Stomach (tissue), 8 donors: ENCODE measurements at regions not wholly inside any gene's neighbourhood (a gene's known extent, or its start where the extent isn't known, plus 50 kb on each side); places are given as distances from the start of the nearest gene placed in this dataset.

Source experiments
- DNase-seq, 2 donors: peaks; one replicate each; pipeline versions ENCODE4 v3.0.0 to v3.0.0-alpha.2; 2013 to 2019
- H3K27ac ChIP-seq, 5 donors: fragments of 200-600 bp in 4 of 5; sonication (generic) in 4 of 5; one replicate each; pipeline ENCODE4 v1.5.1; 2013 to 2019; ENCODE audit warnings: mild to moderate bottlenecking in 1 of 5, moderate library complexity in 1 of 5
- H3K27me3 ChIP-seq, 3 donors: fragments of 200-600 bp; sonication (generic); one replicate each; pipeline ENCODE4 v1.5.1; 2017 to 2019; ENCODE audit warnings: mixed run types in 1 of 3
- H3K36me3 ChIP-seq, 4 donors: fragments of 200-600 bp; sonication (generic); 1 replicate in 3 of 4; 2 replicates in 1 of 4; pipeline ENCODE4 v1.5.1; 2016 to 2019
- H3K4me1 ChIP-seq, 4 donors: fragments of 200-600 bp; sonication (generic); one replicate each; pipeline ENCODE4 v1.5.1; 2016 to 2019
- H3K4me3 ChIP-seq, 4 donors: fragments of 200-600 bp; sonication (generic) in 3 of 4; one replicate each; pipeline ENCODE4 v1.5.1; 2016 to 2019; ENCODE audit warnings: mild to moderate bottlenecking in 1 of 4
- H3K9me3 ChIP-seq, 4 donors: fragments of 200-600 bp; sonication (generic); one replicate each; pipeline ENCODE4 v1.5.1; 2016 to 2019
- CTCF ChIP-seq, 7 experiments: fragments of 450-650 bp in 4 of 7; fragments of 200-600 bp in 3 of 7; sonication (generic) in 3 of 7; IDR thresholded peaks; one replicate each; pipeline ENCODE4 v1.5.1; 2016 to 2019; ENCODE audit warnings: antibody characterized with exemption in 7 of 7, control low read depth in 2 of 7, mild to moderate bottlenecking in 1 of 7
- EP300 ChIP-seq: sonication (generic); formaldehyde crosslinking; IDR thresholded peaks from one replicate; pipeline ENCODE4 v1.6.1; 2017; ENCODE audit warnings: antibody characterized with exemption
- POLR2A ChIP-seq, 4 donors: fragments of 450-650 bp; IDR thresholded peaks; one replicate each; pipeline ENCODE4 v1.6.1; 2016; ENCODE audit warnings: antibody characterized with exemption in 4 of 4, control low read depth in 2 of 4, mild to moderate bottlenecking in 1 of 4, moderate library complexity in 1 of 4
- POLR2AphosphoS5 ChIP-seq, 3 donors: sonication (generic); formaldehyde crosslinking; IDR thresholded peaks; one replicate each; pipeline ENCODE4 v1.6.1; 2016; ENCODE audit warnings: antibody characterized with exemption in 3 of 3
- WGBS, 5 donors: extraction: QIAGEN DNeasy Blood & Tissue Kit in 3 of 5; methylation state at CpG; one replicate each; pipeline versions ENCODE4 v1.1.5 to v1.1.7; 2013 to 2018; 5-methylcytosine and 5-hydroxymethylcytosine counted together
- intact Hi-C: fragments of 100-400 bp; cut with DNase I; formaldehyde crosslinking; loops from one replicate; pipeline ENCODE4 v1.15.1; 2023; ENCODE audit warnings: low total_unique reads
- donor health status: healthy with polysubstance abuse.
- donor health status: Bipolar disorder and iron deficiency.
- donor health status: healthy.

- Histone ChIP-seq H3K27ac (peak overlapping the region in 4 of 5 donors; percentile 22 to 53 (median 49)), H3K27me3 (no peaks in the 10 kb centered on the region), H3K4me3 (no peak overlapping the region), H3K4me1 (peaks cover 0 to 13% (median 4%) of the 10 kb centered on the region in 4 donors), H3K9me3 (no peaks in the 10 kb centered on the region), H3K36me3 (no peaks in the 10 kb centered on the region)
- 56 to 72% (median 66%) methylated on average over 2 of the region's 2 CpGs for WGBS, 5 donors
- no peak for DNase-seq
- intact Hi-C loops = no loop called here
- no peak for TF ChIP-seq POLR2AphosphoS5 (IDR thresholded peaks at IDR 0.05)
- TF ChIP-seq POLR2A (IDR thresholded peaks at IDR 0.05) = no peak
- TF ChIP-seq EP300 = no peak
- no peak for TF ChIP-seq CTCF (IDR thresholded peaks at IDR 0.05)
Observed at GRCh38 chr11:19366992-19367709, 126.4 kb upstream of the E2F8 start.

- Histone ChIP-seq H3K36me3 (no peaks in the 10 kb centered on the region), H3K27ac (peak overlapping the region in 4 of 5 donors; percentile 46 to 60 (median 52)), H3K27me3 (no peaks in the 10 kb centered on the region), H3K9me3 (no peaks in the 10 kb centered on the region), H3K4me3 (no peak overlapping the region), H3K4me1 (peaks cover 0 to 13% (median 4%) of the 10 kb centered on the region in 4 donors)
- no peak for DNase-seq
- intact Hi-C loops = no loop called here
- 22 to 45% (median 35%) methylated on average over 1 of the region's 1 CpG for WGBS, 5 donors
- TF ChIP-seq POLR2A (IDR thresholded peaks at IDR 0.05) (no peak), EP300 (no peak), CTCF (IDR thresholded peaks at IDR 0.05) (no peak), POLR2AphosphoS5 (IDR thresholded peaks at IDR 0.05) (no peak)
Observed at GRCh38 chr11:19365743-19366410, 125.1 kb upstream of the E2F8 start.

GRCh38 chr11:19359221-19360000 is 118.7 kb upstream of the E2F8 start:
- no peak for DNase-seq
- H3K4me1 ChIP-seq = no peaks in the 10 kb centered on the region
- H3K9me3 ChIP-seq = no peaks in the 10 kb centered on the region
- H3K27ac ChIP-seq = no peak overlapping the region
- no peak overlapping the region for H3K4me3 ChIP-seq
- TF ChIP-seq EP300 (no peak), POLR2AphosphoS5 (IDR thresholded peaks at IDR 0.05) (no peak), POLR2A (IDR thresholded peaks at IDR 0.05) (no peak), CTCF (IDR thresholded peaks at IDR 0.05) (no peak)
- WGBS, 5 donors = 70 to 80% (median 78%) methylated on average over 7 of the region's 7 CpGs
- intact Hi-C loops = no loop called here
- no peaks in the 10 kb centered on the region for H3K36me3 ChIP-seq
- H3K27me3 ChIP-seq = peaks cover 0 to 25% (median 0%) of the 10 kb centered on the region in 3 donors

- Histone ChIP-seq H3K27me3 (peaks cover 0 to 25% (median 0%) of the 10 kb centered on the region in 3 donors), H3K4me1 (no peaks in the 10 kb centered on the region), H3K4me3 (no peak overlapping the region), H3K36me3 (no peaks in the 10 kb centered on the region), H3K27ac (no peak overlapping the region), H3K9me3 (no peaks in the 10 kb centered on the region)
- DNase-seq = no peak
- intact Hi-C loops = no loop called here
- no peak for TF ChIP-seq POLR2AphosphoS5 (IDR thresholded peaks at IDR 0.05)
- no peak for TF ChIP-seq EP300
- no peak for TF ChIP-seq CTCF (IDR thresholded peaks at IDR 0.05)
- no peak for TF ChIP-seq POLR2A (IDR thresholded peaks at IDR 0.05)
- 90 to 98% (median 93%) methylated on average over 3 of the region's 3 CpGs for WGBS, 5 donors
Observed at GRCh38 chr11:19357943-19358342, 117.2 kb upstream of the E2F8 start.
